ENCODE measurements at regions not wholly inside any gene's neighbourhood (a gene's known extent, or its start where the extent isn't known, plus 50 kb on each side); places are given as distances from the start of the nearest gene placed in this dataset.

DNA sequence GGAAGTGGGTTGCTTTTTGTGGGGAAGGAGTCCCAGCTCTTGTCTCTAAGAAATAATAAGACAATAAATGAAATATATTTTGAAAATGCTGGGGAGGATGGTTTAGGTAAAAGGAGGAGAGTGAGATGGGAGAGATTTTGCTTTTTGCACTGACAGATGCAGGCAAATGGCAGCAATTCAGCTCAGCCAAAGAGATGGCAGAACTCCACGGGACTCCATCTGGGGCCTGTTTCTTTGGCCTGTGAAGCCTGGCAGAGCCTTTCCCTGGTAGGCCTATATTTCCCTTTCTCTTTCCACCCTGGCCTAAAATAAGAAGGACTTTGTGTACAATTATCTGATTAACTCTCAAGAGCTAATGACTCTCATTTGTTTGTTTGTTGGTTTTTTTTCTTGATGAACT lies 1525.1 kb downstream of the CDH11 start:
- no peak for TF ChIP-seq CTCF (conservative IDR thresholded peaks at IDR 0.05; ENCODE audit: low read depth, low read length)
- no peak for DNase-seq (ENCODE audit: low read depth)
- no peak overlapping the region for H3K4me3 ChIP-seq (ENCODE audit: low read depth, low read length)

DNA sequence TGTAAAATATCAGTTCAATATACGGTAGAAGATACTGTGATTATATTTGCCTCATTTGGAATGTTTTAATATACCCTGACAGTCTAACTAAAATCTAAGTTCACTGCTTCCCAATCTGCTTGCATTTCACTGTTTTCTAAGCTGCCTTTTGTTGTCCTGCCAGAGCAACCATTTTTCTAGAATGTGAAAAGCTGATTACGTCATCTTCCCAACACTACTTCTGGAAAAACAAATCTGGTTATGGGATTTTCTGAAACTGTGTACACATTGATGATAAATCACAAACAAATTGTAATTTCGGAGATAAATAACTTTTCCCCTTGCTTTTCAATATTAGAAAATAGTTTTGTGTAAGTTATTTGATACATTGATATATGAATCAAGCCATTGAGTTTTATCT lies 1529.0 kb downstream of the CDH11 start:
- no peak overlapping the region for H3K4me3 ChIP-seq (ENCODE audit: low read depth, low read length)
- no peak for TF ChIP-seq CTCF (conservative IDR thresholded peaks at IDR 0.05; ENCODE audit: low read depth, low read length)
- no peak for DNase-seq (ENCODE audit: low read depth)

DNA sequence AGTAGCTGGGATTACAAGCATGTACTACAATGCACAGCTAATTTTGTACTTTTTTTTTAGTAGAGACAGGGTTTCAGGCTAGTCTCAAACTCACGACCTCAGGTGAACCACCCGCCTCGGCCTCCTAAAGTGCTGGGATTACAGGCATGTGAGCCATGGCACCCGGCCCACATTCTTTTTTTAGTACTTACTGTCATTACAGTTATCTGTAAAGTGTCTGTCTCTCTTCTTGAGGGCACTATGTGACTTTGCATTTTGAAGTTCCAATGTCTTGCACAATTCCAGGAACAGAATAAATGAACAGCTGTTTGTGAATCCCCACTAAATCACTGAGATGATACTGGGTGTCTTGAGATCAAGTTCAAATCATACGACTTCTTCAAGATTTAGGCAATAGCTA lies 1540.3 kb downstream of the CDH11 start:
- no peak for TF ChIP-seq CTCF (conservative IDR thresholded peaks at IDR 0.05; ENCODE audit: low read depth, low read length)
- no peak overlapping the region for H3K4me3 ChIP-seq (ENCODE audit: low read depth, low read length)
- DNase-seq (ENCODE audit: low read depth) = no peak

GRCh38 chr16:63578791-63579190 lies 1542.6 kb upstream of the CDH8 start:
- TF ChIP-seq CTCF (conservative IDR thresholded peaks at IDR 0.05; ENCODE audit: low read depth, low read length) = no peak
- H3K4me3 ChIP-seq (ENCODE audit: low read depth, low read length) = no peak overlapping the region
- no peak for DNase-seq (ENCODE audit: low read depth)

DNA sequence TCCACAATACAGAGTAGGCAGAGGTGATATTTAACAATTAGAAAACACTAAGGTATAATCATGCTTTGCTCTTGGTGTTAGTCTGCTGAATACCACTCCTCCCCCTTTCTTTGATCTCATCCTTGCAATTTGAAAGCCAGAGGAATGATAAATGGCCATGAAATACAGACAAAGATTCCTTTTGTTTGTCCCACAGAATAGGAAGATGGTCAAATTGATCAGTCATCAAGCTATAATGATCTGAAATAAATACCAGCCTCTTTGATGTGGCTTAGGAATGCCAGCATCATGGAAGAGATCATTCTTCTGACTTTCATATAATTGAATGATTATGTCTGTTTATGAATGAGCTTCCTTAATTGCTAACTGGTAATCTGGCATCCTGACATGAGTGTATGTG lies 1541.7 kb upstream of the CDH8 start:
- no peak for TF ChIP-seq CTCF (conservative IDR thresholded peaks at IDR 0.05; ENCODE audit: low read depth, low read length)
- H3K4me3 ChIP-seq (ENCODE audit: low read depth, low read length) = no peak overlapping the region
- no peak for DNase-seq (ENCODE audit: low read depth)

DNA sequence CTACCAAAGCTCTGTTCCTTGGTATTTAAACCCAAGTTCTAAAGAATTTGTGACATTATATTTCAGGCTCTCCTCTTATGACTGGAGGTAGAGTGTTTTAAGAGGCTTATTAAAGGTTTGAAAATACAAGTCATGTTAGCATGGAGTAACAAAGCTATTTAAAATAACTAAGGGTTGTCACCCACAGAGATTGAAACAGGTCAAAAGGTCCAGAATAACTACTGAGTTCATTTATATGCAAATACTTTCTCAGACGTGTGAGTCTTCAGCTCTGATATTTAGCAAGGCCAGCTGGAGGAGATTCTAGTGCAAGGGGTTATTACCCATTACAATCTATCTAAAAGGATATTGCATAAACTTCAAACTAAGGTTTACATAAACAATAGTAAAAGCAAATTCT lies 1538.8 kb upstream of the CDH8 start:
- no peak for DNase-seq (ENCODE audit: low read depth)
- no peak for TF ChIP-seq CTCF (conservative IDR thresholded peaks at IDR 0.05; ENCODE audit: low read depth, low read length)
- no peak overlapping the region for H3K4me3 ChIP-seq (ENCODE audit: low read depth, low read length)

GRCh38 chr16:63568164-63568563 lies 1531.9 kb upstream of the CDH8 start:
- no peak overlapping the region for H3K4me3 ChIP-seq (ENCODE audit: low read depth, low read length)
- TF ChIP-seq CTCF (conservative IDR thresholded peaks at IDR 0.05; ENCODE audit: low read depth, low read length) = no peak
- no peak for DNase-seq (ENCODE audit: low read depth)
